HFFc6 (cell line): ENCODE measurements at regions not wholly inside any gene's neighbourhood (a gene's known extent, or its start where the extent isn't known, plus 50 kb on each side); places are given as distances from the start of the nearest gene placed in this dataset.

Experiments used
- DNase-seq: peaks from one replicate; pipeline ENCODE4 v3.0.0-alpha.2; 2018
- H3K27ac Mint-ChIP-seq: 2 replicates; pipeline ENCODE4 v1.8.0; 2020; ENCODE audit warnings: mild to moderate bottlenecking, mixed read lengths
- H3K27me3 Mint-ChIP-seq: 2 replicates; pipeline ENCODE4 v1.8.0; 2021; ENCODE audit warnings: mild to moderate bottlenecking, moderate library complexity, mixed read lengths; ENCODE audit not compliant: insufficient read depth
- H3K36me3 Mint-ChIP-seq: 2 replicates; pipeline ENCODE4 v1.8.0; 2021; ENCODE audit warnings: low read depth, mixed read lengths
- H3K4me1 Mint-ChIP-seq: 2 replicates; pipeline ENCODE4 v1.8.0; 2020; ENCODE audit warnings: low read depth, mixed read lengths
- H3K4me3 Mint-ChIP-seq: 2 replicates; pipeline ENCODE4 v1.8.0; 2020; ENCODE audit warnings: mild to moderate bottlenecking, moderate library complexity, mixed read lengths
- H3K9me3 Mint-ChIP-seq: 2 replicates; pipeline ENCODE4 v1.8.0; 2020; ENCODE audit warnings: mild to moderate bottlenecking, mixed read lengths
- CTCF ChIP-seq: fragments of 200-600 bp; sonication (generic); IDR thresholded peaks from 2 replicates; pipeline ENCODE4 v1.5.0; 2021; ENCODE audit warnings: antibody characterized with exemption, mild to moderate bottlenecking

DNA sequence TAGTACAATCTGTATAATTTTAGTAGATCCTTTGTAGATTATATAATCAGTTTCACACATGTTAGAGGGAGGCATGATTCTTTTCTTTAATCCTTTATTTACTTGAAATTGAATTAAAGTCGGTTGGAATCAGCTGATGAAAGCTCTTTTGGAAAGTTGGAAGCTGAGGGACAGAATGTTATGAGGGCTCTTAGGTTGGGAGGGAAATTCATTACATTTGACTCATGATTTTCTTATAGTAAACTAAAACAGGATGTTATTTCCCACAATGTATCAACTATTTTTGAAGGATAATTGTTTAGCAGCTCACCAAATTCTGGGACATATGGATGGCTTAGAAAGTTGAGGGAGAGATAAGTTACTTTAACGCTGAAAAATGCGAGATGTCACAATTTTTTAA lies 52.7 kb upstream of the TMEFF2 start:
- DNase-seq, result no peak
- Mint-ChIP-seq H3K9me3 (no peaks in the 10 kb centered on the region), H3K4me3 (no peak overlapping the region), H3K36me3 (no peaks in the 10 kb centered on the region), H3K27me3 (no peaks in the 10 kb centered on the region; the same call in 1 of the 2 replicates), H3K27ac (no peak overlapping the region), H3K4me1 (peaks cover 9% of the 10 kb centered on the region; the same call in 1 of the 2 replicates)
- no peak for TF ChIP-seq CTCF

DNA sequence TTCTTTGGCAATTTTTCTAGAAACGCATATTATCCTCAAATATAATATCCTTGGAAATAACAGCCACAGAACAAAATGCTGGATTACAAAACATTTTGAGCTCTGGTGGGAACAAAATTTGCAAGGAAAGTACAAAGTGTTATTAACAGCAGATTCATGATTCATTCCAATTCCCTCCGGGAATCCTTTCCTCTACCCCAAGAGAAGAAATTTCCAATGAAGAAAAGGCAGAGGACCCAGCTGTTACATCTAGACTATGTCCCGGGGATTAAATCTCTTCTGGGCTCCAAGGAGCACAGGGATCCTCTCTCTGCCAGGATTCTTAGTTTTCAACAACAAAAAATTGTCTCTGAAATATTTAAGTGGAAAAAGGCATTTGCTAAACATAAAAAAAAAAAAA lies 51.6 kb upstream of the TMEFF2 start:
- no peak for DNase-seq
- Mint-ChIP-seq H3K36me3 (no peaks in the 10 kb centered on the region), H3K4me1 (peaks cover 9% of the 10 kb centered on the region; the same call in 1 of the 2 replicates), H3K9me3 (no peaks in the 10 kb centered on the region), H3K4me3 (no peak overlapping the region), H3K27ac (no peak overlapping the region), H3K27me3 (no peaks in the 10 kb centered on the region; the same call in 1 of the 2 replicates)
- no peak for TF ChIP-seq CTCF

GRCh38 chr2:192245329-192245728 lies 50.6 kb upstream of the TMEFF2 start:
- DNase-seq, result no peak
- no peaks in the 10 kb centered on the region; the same call in 1 of the 2 replicates for H3K27me3 Mint-ChIP-seq
- H3K27ac Mint-ChIP-seq, result no peak overlapping the region
- no peak overlapping the region for H3K4me3 Mint-ChIP-seq
- TF ChIP-seq CTCF, result no peak
- peaks cover 9% of the 10 kb centered on the region; the same call in 1 of the 2 replicates for H3K4me1 Mint-ChIP-seq
- H3K36me3 Mint-ChIP-seq, result no peaks in the 10 kb centered on the region
- H3K9me3 Mint-ChIP-seq, result no peaks in the 10 kb centered on the region
